ENCODE measurements at regions not wholly inside any gene's neighbourhood (a gene's known extent, or its start where the extent isn't known, plus 50 kb on each side); places are given as distances from the start of the nearest gene placed in this dataset.
"Not testable (repeated sequence)": the region's sequence is repeated elsewhere in the genome, so short reads cannot be mapped to it uniquely, and the experiment has no call there.

DNA sequence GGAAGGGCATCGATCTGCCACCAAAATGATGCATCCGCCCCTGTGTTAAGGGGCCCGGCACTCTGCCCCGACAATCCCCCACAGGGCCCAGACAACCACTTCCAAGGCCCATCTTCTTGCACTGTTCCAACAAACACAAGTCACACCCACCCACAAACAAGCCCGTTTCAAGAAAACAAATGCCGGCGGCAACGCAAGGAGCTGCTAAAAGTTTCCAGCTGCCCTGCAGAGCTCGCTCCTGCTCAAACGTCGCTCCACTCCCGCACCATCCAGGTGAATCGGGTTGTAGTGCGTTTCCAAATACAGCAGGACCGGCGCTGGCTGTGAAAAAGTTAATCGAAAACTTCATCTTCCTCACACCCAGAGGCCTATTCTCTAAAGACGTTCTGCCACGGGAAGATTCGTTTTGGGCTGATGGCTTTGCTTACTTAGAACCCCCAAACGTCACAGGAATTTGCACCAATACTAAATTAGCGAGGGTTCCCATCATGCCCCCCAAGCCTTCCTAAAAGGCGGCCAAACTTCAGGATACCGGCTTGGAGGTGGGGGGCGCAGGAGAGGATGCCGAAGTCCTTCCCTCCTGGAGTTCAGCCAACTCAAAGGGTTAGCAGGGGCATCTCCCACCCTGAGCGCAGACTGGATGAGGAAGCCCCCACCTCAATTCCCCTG is 107.4 kb upstream of the DOCK9 start:
- 50% methylated on average over 27 of the region's 27 CpGs for WGBS
- no peaks in the 10 kb centered on the region for H3K36me3 ChIP-seq (ENCODE audit: control insufficient read depth in 2 of 2, insufficient read depth in 2 of 2, low read length in 1 of 2)
- H3K4me3 ChIP-seq (ENCODE audit: low read length in 2 of 2), result peak overlapping the region in 1 of 2 donors; percentile 71
- peaks cover 6 to 33% of the 10 kb centered on the region in 2 donors for H3K4me1 ChIP-seq (ENCODE audit: control insufficient read depth in 2 of 2, insufficient read depth in 2 of 2, low read length in 2 of 2)
- peak in 3 of 9 donors; percentile 4 to 43 (median 15) for DNase-seq (ENCODE audit: low read depth in 6 of 9, low spot score in 9 of 9)
- peaks cover 0 to 48% of the 10 kb centered on the region in 2 donors for H3K27me3 ChIP-seq (ENCODE audit: control insufficient read depth in 2 of 2, insufficient read depth in 1 of 2, low read length in 1 of 2)
- no peak overlapping the region for H3K27ac ChIP-seq (ENCODE audit: low read depth in 1 of 2, low read length in 1 of 2)
- H3K9me3 ChIP-seq (ENCODE audit: control insufficient read depth in 2 of 2, insufficient read depth in 1 of 2, low read length in 1 of 2), result peaks cover 0 to 3% of the 10 kb centered on the region in 2 donors

DNA sequence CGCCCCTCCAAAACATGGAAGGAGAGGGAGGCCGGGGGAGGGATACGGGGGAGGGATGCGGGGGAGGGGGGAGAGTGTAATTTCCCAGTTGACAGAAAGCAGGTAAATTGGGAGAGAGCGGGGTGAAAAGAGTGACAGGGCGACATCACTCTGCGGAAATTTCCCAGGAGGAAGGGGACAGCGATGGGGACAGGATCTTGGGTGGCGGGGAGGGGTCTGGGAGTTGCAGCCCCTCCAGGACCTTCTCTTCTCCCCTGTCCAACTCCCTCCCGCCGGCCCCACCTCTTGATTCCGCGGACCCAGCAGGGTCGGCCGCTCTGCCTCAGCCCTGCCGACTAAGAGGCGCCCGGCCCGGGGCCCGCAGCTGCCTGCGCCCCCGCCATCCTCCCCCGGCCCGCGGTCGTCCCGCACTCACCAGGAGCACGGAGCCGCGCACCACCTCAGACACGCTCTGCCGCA is 108.0 kb upstream of the DOCK9 start:
- H3K9me3 ChIP-seq (ENCODE audit: control insufficient read depth in 2 of 2, insufficient read depth in 1 of 2, low read length in 1 of 2), result peaks cover 0 to 3% of the 10 kb centered on the region in 2 donors
- 5% methylated on average over 32 of the region's 32 CpGs for WGBS
- H3K4me1 ChIP-seq (ENCODE audit: control insufficient read depth in 2 of 2, insufficient read depth in 2 of 2, low read length in 2 of 2), result peaks cover 6 to 33% of the 10 kb centered on the region in 2 donors
- H3K4me3 ChIP-seq (ENCODE audit: low read length in 2 of 2), result peak overlapping the region; percentile 32 to 71
- no peak overlapping the region for H3K27ac ChIP-seq (ENCODE audit: low read depth in 1 of 2, low read length in 1 of 2)
- H3K36me3 ChIP-seq (ENCODE audit: control insufficient read depth in 2 of 2, insufficient read depth in 2 of 2, low read length in 1 of 2), result no peaks in the 10 kb centered on the region
- peak in 1 of 9 donors; percentile 2 for DNase-seq (ENCODE audit: low read depth in 6 of 9, low spot score in 9 of 9)
- peaks cover 0 to 49% of the 10 kb centered on the region in 2 donors for H3K27me3 ChIP-seq (ENCODE audit: control insufficient read depth in 2 of 2, insufficient read depth in 1 of 2, low read length in 1 of 2)

DNA sequence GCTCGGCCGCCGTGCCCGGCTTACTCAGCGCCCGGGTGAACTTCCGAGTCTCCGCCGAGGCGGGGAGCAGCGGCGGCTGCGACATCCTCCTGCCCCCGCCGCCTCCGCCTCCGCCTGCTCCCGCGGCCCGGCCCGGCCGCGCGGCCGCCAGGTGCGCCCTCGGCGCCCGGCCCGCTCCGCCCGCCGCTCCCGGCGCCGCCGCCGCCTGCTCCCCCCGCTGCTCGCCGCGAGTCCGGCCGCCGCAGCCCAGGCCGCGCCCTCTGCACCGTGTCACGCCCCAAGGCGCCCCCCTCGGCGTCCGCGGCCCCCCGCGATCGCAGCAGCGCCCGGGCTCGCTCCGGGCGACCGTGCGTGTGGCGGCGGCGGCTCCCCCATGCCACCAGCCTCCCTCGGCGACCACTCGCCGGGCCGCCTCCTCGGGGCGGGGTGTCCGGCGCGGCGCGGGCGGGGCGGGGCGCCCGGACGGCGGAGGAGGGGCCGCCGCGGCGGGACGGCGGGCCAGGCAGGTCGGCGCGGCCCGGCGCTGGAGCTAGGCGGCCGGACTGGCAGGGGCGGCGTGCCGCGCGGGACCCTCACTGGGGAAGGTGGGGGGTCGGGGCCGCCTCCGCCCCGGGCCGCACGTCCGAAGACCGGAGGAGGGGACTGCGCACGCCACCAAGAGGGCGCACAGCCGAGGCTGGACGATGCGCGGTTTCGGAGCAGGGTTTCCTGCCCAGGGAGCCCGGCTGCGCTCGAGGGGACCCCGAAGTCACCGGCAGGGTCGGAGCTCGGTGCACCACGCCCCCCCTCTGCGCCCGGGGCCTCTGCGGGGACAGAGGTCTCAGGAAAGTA is 108.6 kb upstream of the DOCK9 start:
- Histone ChIP-seq H3K4me1 (ENCODE audit: control insufficient read depth in 2 of 2, insufficient read depth in 2 of 2, low read length in 2 of 2) (peaks cover 6 to 33% of the 10 kb centered on the region in 2 donors), H3K27me3 (ENCODE audit: control insufficient read depth in 2 of 2, insufficient read depth in 1 of 2, low read length in 1 of 2) (peaks cover 0 to 52% of the 10 kb centered on the region in 2 donors), H3K27ac (ENCODE audit: low read depth in 1 of 2, low read length in 1 of 2) (peak overlapping the region in 1 of 2 donors; percentile 77), H3K9me3 (ENCODE audit: control insufficient read depth in 2 of 2, insufficient read depth in 1 of 2, low read length in 1 of 2) (peaks cover 0 to 3% of the 10 kb centered on the region in 2 donors), H3K36me3 (ENCODE audit: control insufficient read depth in 2 of 2, insufficient read depth in 2 of 2, low read length in 1 of 2) (no peaks in the 10 kb centered on the region), H3K4me3 (ENCODE audit: low read length in 2 of 2) (peak overlapping the region; percentile 71 to 86)
- WGBS, result under 1% methylated on average over 129 of the region's 130 CpGs
- peak in 6 of 9 donors; percentile 9 to 71 (median 46) for DNase-seq (ENCODE audit: low read depth in 6 of 9, low spot score in 9 of 9)

DNA sequence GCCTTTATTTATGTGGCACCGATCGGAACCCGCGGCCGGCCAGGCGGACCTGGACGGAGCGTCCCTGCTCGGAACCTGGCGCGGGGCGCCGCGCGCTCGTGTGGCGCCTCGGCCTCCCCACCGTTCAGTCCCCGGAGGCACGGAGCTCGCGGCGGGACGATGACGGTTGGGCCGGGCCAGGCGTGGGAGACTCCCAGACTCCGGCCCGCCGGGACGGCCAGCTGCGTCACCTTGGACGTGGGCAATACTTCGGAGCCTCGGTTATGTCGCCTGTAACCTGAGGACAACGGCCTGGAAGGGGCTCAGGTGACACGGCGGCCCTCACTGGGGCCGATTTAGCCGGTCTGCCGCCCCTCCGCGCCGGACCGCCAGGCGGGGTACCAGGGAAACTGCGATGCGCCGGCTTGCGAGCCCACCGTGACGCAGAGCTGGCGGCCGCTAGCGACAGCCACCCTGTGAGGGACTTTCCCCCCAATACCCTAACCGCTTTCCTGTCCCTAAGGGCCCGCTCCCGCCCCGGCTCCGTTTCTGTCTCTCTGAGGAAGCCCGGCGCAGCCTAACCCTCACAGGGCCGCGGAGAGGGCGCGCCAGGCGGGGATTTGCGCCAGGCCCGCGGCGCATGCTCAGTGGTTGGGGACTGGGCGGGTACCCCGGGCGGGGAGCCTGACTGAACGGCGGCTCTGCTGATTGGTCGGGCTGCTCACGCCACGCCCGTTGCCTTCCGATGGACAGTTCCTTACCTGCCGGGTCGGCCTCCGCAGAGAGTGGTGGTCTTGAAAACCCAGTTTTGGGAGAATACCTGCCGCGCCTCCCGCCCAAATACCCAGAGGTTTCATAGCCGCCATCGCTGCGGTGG is 109.5 kb upstream of the DOCK9 start:
- Histone ChIP-seq H3K9me3 (ENCODE audit: control insufficient read depth in 2 of 2, insufficient read depth in 1 of 2, low read length in 1 of 2) (peaks cover 0 to 3% of the 10 kb centered on the region in 2 donors), H3K4me1 (ENCODE audit: control insufficient read depth in 2 of 2, insufficient read depth in 2 of 2, low read length in 2 of 2) (peaks cover 6 to 33% of the 10 kb centered on the region in 2 donors), H3K4me3 (ENCODE audit: low read length in 2 of 2) (peak overlapping the region; percentile 71 to 86), H3K27ac (ENCODE audit: low read depth in 1 of 2, low read length in 1 of 2) (peak overlapping the region; percentile 57 to 77), H3K27me3 (ENCODE audit: control insufficient read depth in 2 of 2, insufficient read depth in 1 of 2, low read length in 1 of 2) (peaks cover 0 to 53% of the 10 kb centered on the region in 2 donors), H3K36me3 (ENCODE audit: control insufficient read depth in 2 of 2, insufficient read depth in 2 of 2, low read length in 1 of 2) (no peaks in the 10 kb centered on the region)
- peak; percentile 68 to 92 (median 82) for DNase-seq (ENCODE audit: low read depth in 6 of 9, low spot score in 9 of 9)
- WGBS, result 1% methylated on average over 92 of the region's 92 CpGs

DNA sequence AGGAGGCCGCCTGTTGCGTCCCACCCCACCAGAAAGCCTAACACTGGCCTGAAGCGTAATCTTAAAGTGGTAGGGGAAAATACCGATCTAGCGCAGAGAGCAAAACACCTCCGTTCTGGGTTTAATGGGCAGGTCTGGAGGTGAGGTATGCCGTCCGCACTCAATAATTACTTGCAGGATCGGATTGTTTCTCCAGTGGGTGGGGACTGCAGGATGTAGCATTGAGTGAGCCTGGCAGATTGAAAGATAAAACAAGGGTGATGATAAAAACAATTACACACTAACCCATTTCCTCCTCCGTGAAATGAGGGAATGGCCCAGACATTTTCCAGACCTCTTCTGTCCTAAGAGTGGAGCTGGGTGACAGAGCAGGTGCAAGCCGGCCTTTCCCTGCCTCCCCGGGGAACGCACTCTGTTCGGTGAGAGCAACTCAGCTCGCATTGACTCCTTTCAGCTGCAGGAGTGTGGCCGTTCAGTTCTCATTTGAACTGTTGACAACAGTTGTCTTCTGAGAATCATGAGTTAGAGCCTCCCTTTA is 110.2 kb upstream of the DOCK9 start:
- Histone ChIP-seq H3K27ac (ENCODE audit: low read depth in 1 of 2, low read length in 1 of 2) (peak overlapping the region; percentile 57 to 77), H3K4me3 (ENCODE audit: low read length in 2 of 2) (peak overlapping the region; percentile 71 to 86), H3K9me3 (ENCODE audit: control insufficient read depth in 2 of 2, insufficient read depth in 1 of 2, low read length in 1 of 2) (peaks cover 0 to 3% of the 10 kb centered on the region in 2 donors), H3K4me1 (ENCODE audit: control insufficient read depth in 2 of 2, insufficient read depth in 2 of 2, low read length in 2 of 2) (peaks cover 6 to 33% of the 10 kb centered on the region in 2 donors), H3K27me3 (ENCODE audit: control insufficient read depth in 2 of 2, insufficient read depth in 1 of 2, low read length in 1 of 2) (peaks cover 0 to 53% of the 10 kb centered on the region in 2 donors), H3K36me3 (ENCODE audit: control insufficient read depth in 2 of 2, insufficient read depth in 2 of 2, low read length in 1 of 2) (no peaks in the 10 kb centered on the region)
- DNase-seq (ENCODE audit: low read depth in 6 of 9, low spot score in 9 of 9), result peak in 5 of 9 donors; percentile 18 to 47 (median 28)
- 22% methylated on average over 16 of the region's 16 CpGs for WGBS

DNA sequence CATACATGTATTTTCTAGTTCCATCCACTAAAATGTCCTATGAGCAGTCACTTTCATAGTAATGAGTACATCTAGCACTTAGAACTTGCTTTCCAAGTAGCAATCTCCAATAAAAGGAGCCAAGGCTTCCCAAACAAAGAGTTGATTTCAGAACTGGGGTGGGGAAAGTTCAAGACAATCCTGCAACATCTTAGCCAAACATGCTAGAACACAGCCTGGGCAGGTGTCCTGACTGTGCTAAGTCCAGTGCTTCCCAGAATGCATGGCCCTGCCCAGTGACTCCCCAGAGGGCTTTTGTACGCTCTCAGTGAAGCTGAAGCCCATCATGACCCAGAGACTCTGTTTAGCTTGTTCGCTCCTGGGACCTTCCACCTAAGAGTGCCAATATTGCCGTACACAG is 106.7 kb upstream of the UBAC2 start:
- DNase-seq (ENCODE audit: low read depth in 6 of 9, low spot score in 9 of 9), result no peak
- no peak overlapping the region for H3K4me3 ChIP-seq (ENCODE audit: low read length in 2 of 2)
- 93% methylated on average over 3 of the region's 3 CpGs for WGBS
- no peaks in the 10 kb centered on the region for H3K4me1 ChIP-seq (ENCODE audit: control insufficient read depth in 2 of 2, insufficient read depth in 2 of 2, low read length in 2 of 2)
- peak overlapping the region in 1 of 2 donors; percentile 5 for H3K27ac ChIP-seq (ENCODE audit: low read depth in 1 of 2, low read length in 1 of 2)
- no peaks in the 10 kb centered on the region for H3K36me3 ChIP-seq (ENCODE audit: control insufficient read depth in 2 of 2, insufficient read depth in 2 of 2, low read length in 1 of 2)
- peaks cover 0 to 16% of the 10 kb centered on the region in 2 donors for H3K27me3 ChIP-seq (ENCODE audit: control insufficient read depth in 2 of 2, insufficient read depth in 1 of 2, low read length in 1 of 2)
- H3K9me3 ChIP-seq (ENCODE audit: control insufficient read depth in 2 of 2, insufficient read depth in 1 of 2, low read length in 1 of 2), result no peaks in the 10 kb centered on the region

DNA sequence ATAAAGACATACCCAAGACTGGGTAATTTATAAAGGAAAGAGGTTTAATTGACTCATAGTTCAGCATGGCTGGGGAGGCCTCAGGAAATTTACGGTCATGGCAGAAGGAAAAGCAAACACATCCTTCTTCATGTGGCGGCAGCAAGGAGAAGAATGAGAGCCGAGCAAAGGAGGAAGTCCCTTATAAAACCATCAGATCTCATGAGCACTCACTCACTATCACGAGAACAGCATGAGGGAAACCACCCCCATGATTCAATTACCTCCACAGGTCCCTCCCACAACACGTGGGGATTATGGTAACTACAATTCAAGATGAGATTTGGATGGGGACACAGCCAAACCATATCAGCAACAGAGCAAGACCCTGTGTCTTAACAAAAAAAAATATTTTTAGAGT is 98.8 kb upstream of the UBAC2 start:
- not testable (repeated sequence) for DNase-seq (ENCODE audit: low read depth in 6 of 9, low spot score in 9 of 9); H3K36me3 ChIP-seq (ENCODE audit: control insufficient read depth in 2 of 2, insufficient read depth in 2 of 2, low read length in 1 of 2); H3K4me1 ChIP-seq (ENCODE audit: control insufficient read depth in 2 of 2, insufficient read depth in 2 of 2, low read length in 2 of 2); H3K4me3 ChIP-seq (ENCODE audit: low read length in 2 of 2); H3K27ac ChIP-seq (ENCODE audit: low read depth in 1 of 2, low read length in 1 of 2); H3K9me3 ChIP-seq (ENCODE audit: control insufficient read depth in 2 of 2, insufficient read depth in 1 of 2, low read length in 1 of 2); H3K27me3 ChIP-seq (ENCODE audit: control insufficient read depth in 2 of 2, insufficient read depth in 1 of 2, low read length in 1 of 2)
- 29% methylated on average over 5 of the region's 5 CpGs for WGBS

DNA sequence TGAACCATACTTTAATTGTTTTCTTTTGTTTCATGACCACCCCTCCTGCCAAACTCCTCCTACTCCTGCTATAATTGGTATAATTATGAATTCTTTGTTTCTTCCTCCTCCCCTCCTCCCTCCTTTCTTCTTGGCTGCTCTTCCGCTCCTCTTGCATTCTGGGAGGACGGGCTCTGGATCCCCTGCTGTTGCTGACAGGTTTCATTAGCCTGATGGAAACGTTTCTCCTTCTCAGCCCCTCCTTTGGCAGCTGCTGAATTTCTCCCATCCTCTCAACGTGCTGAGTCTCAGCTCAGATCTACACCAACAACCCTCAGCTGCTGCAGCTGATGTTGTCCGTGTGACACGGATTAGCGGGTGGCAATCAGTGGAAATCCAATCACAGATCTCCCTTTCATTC is 97.1 kb upstream of the UBAC2 start:
- WGBS, result 78% methylated on average over 7 of the region's 7 CpGs
- no peak overlapping the region for H3K4me3 ChIP-seq (ENCODE audit: low read length in 2 of 2)
- DNase-seq (ENCODE audit: low read depth in 6 of 9, low spot score in 9 of 9), result no peak

More for the DNA sequence above, 97.1 kb upstream of the UBAC2 start:
- Histone ChIP-seq H3K36me3 (ENCODE audit: control insufficient read depth in 2 of 2, insufficient read depth in 2 of 2, low read length in 1 of 2) (no peaks in the 10 kb centered on the region), H3K27me3 (ENCODE audit: control insufficient read depth in 2 of 2, insufficient read depth in 1 of 2, low read length in 1 of 2) (peaks cover 0 to 2% of the 10 kb centered on the region in 2 donors), H3K27ac (ENCODE audit: low read depth in 1 of 2, low read length in 1 of 2) (no peak overlapping the region), H3K4me1 (ENCODE audit: control insufficient read depth in 2 of 2, insufficient read depth in 2 of 2, low read length in 2 of 2) (no peaks in the 10 kb centered on the region), H3K9me3 (ENCODE audit: control insufficient read depth in 2 of 2, insufficient read depth in 1 of 2, low read length in 1 of 2) (no peaks in the 10 kb centered on the region)

Data from thymus (tissue), 11 donors.